ENCODE measurements at regions not wholly inside any gene's neighbourhood (a gene's known extent, or its start where the extent isn't known, plus 50 kb on each side); places are given as distances from the start of the nearest gene placed in this dataset.

DNA sequence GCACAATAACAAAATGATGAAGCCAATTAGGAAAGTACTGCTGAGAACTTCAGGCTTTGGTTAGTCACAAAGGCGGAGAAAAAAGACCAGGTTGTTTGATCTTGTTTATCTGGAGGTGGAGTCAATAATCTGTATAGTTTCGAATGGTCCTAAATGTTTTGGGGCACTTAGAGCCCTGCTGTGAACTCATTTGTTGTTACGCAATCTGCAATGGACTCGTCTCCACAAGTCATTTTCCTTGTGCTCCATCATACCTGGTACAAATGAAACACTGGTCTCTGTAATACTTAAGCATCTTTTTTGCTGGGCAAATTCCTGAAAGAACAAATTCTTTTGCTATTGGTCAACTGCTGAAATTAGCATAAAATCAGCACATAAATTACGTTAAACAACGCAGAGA, 430.5 kb downstream of the GATA3 start:
- H3K4me3 ChIP-seq (ENCODE audit: low read depth, low read length) = no peak overlapping the region
- TF ChIP-seq, protein P1, sequence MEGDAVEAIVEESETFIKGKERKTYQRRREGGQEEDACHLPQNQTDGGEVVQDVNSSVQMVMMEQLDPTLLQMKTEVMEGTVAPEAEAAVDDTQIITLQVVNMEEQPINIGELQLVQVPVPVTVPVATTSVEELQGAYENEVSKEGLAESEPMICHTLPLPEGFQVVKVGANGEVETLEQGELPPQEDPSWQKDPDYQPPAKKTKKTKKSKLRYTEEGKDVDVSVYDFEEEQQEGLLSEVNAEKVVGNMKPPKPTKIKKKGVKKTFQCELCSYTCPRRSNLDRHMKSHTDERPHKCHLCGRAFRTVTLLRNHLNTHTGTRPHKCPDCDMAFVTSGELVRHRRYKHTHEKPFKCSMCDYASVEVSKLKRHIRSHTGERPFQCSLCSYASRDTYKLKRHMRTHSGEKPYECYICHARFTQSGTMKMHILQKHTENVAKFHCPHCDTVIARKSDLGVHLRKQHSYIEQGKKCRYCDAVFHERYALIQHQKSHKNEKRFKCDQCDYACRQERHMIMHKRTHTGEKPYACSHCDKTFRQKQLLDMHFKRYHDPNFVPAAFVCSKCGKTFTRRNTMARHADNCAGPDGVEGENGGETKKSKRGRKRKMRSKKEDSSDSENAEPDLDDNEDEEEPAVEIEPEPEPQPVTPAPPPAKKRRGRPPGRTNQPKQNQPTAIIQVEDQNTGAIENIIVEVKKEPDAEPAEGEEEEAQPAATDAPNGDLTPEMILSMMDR (IDR thresholded peaks at IDR 0.05; ENCODE audit: insufficient read depth, low read depth, low read length) = no peak
- no peak for DNase-seq (ENCODE audit: low read depth)

DNA sequence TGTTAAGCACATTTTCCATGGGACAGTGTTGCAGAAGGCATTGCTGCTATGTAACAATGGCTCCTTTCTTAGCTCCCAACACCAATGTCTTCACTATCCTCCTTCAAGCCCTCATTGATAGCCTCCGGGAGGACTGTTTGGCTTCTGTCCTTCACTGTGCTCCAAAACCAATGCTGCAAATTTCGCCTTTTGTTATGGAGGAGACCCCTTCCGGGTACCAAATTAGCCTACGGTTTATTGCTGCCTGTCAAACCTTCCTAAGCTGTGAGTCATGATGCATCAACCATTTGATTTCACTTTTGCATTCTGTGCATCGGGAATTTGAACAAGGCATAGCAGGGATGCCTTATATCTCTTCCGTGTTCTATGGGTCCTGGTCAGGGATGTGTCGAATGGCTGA, 432.9 kb downstream of the GATA3 start:
- no peak overlapping the region for H3K4me3 ChIP-seq (ENCODE audit: low read depth, low read length)
- TF ChIP-seq, protein P1 (IDR thresholded peaks at IDR 0.05; ENCODE audit: insufficient read depth, low read depth, low read length) = no peak
- DNase-seq (ENCODE audit: low read depth) = no peak

DNA sequence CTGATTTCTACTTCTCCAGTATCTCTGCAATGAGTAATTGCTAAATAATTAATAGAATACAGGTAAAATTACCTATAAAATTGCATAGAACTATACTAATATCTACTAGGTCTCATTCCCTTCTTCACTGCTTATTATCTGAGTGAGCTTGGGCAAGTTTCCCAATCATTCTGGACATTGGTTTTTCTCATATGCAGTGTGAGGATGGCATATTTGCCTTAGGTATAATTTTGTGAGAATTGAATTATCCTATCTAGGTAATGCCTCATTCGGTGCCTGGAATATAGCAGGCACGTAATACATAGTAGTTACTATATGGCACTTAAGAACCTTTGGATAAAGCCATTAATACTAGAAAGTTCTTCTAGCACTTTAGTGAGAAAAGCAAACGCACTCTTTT, 434.7 kb downstream of the GATA3 start:
- no peak overlapping the region for H3K4me3 ChIP-seq (ENCODE audit: low read depth, low read length)
- DNase-seq (ENCODE audit: low read depth) = no peak
- TF ChIP-seq, protein P1 (IDR thresholded peaks at IDR 0.05; ENCODE audit: insufficient read depth, low read depth, low read length) = no peak

DNA sequence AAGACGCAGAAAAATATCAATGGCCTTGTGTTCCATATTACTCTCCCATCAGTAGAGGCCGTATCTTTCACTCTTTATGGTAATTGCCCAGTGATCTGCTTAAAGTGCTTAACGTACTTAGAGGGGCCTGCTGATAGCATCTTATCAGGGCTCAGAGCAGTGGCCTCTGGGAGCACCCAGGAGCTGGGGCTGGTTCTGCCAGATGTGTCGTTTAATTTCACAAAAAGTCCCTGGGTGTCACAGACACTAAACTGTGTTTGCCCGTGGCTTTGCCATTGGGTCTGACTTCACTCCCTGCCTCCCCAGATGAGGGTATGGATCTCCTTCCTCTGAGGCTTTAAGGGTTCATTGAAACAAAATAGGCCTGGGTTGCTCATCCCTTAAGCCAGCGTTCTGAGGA, 435.3 kb downstream of the GATA3 start:
- TF ChIP-seq, protein P1 (IDR thresholded peaks at IDR 0.05; ENCODE audit: insufficient read depth, low read depth, low read length) = no peak

DNA sequence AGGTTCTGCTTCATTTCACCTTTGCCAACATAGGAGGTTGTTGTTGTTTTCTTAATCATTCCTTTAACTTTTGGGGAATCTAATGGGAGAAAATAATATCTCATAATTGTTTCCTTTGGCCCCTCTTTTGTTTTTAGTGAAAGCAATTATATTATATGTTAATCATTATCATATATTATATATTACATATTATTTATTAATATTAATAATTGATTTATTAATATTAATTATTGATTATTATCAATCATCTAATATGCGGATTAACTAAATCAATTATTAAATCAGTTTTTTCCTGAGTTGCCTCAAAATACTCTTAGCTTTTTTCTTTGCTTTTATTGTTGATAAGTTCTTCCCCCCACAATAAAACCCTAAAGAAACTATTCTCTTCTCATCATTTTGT, 443.8 kb downstream of the GATA3 start:
- DNase-seq (ENCODE audit: low read depth) = no peak
- TF ChIP-seq, protein P1 (IDR thresholded peaks at IDR 0.05; ENCODE audit: insufficient read depth, low read depth, low read length) = no peak
- H3K4me3 ChIP-seq (ENCODE audit: low read depth, low read length) = no peak overlapping the region

More for the DNA sequence above, 435.3 kb downstream of the GATA3 start:
- DNase-seq (ENCODE audit: low read depth) = no peak
- no peak overlapping the region for H3K4me3 ChIP-seq (ENCODE audit: low read depth, low read length)

DNA sequence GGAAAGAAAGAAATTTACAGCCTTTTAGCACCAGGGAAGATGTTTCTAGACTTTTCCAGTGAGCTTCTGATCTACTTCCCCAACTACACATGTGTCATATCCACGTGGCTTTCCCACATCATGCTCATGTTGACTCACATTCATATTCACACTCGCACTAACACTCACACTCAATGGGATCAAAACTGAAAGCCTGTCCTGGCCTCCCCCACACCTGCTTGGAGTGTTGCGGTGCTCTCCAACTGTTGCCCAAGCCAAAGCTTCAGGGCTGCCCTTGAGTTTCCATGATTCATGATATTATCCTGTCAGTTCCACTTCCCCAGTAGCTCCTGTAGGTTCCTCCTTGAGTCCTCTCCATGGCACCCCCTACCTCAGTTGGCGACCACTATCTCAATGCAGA, 444.4 kb downstream of the GATA3 start:
- TF ChIP-seq, protein P1 (IDR thresholded peaks at IDR 0.05; ENCODE audit: insufficient read depth, low read depth, low read length) = no peak
- no peak for DNase-seq (ENCODE audit: low read depth)
- H3K4me3 ChIP-seq (ENCODE audit: low read depth, low read length) = no peak overlapping the region

DNA sequence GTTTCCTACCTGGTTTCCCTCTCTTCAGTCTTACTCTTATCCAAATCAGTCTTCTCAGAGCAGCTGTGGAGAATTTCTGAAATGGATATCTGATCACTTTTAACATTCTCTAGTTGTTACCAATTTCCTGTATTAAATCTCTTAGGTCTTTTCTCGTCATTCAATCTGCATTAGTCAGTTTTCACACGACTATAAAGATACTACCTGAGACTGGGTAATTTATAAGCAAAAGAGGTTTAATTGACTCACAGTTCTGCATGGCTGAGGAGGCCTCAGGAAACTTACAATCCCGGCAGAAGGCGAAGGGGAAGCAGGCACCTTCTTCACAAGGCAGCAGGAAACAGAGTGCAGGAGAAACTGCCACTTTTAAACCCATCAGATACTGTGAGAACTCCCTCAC, 444.8 kb downstream of the GATA3 start:
- no peak overlapping the region for H3K4me3 ChIP-seq (ENCODE audit: low read depth, low read length)
- DNase-seq (ENCODE audit: low read depth) = no peak
- TF ChIP-seq, protein P1 (IDR thresholded peaks at IDR 0.05; ENCODE audit: insufficient read depth, low read depth, low read length) = no peak
